Retinal pigment epithelial cell (primary cell): ENCODE measurements at regions not wholly inside any gene's neighbourhood (a gene's known extent, or its start where the extent isn't known, plus 50 kb on each side); places are given as distances from the start of the nearest gene placed in this dataset.

Experiments
- DNase-seq: peaks from one replicate; pipeline ENCODE4 v3.0.0-alpha.2; 2010; ENCODE audit warnings: low read depth
- H3K4me3 ChIP-seq: 2 replicates; pipeline ENCODE4 v1.5.1; 2011; ENCODE audit warnings: mild to moderate bottlenecking, low read length, control low read depth, moderate library complexity
- CTCF ChIP-seq: conservative IDR thresholded peaks from 2 replicates; pipeline ENCODE4 v1.5.1; 2011; ENCODE audit warnings: low read depth, low read length, control low read depth, inconsistent platforms

- no peak for TF ChIP-seq CTCF
- DNase-seq = no peak
- H3K4me3 ChIP-seq = no peak overlapping the region
Measured at GRCh38 chr6:146917979-146918378, 286.2 kb upstream of the STXBP5 start.

GRCh38 chr6:146919017-146919416, 285.2 kb upstream of the STXBP5 start:
- TF ChIP-seq CTCF = no peak
- no peak overlapping the region for H3K4me3 ChIP-seq
- no peak for DNase-seq

- no peak for DNase-seq
- TF ChIP-seq CTCF = no peak
- no peak overlapping the region for H3K4me3 ChIP-seq
Measured at GRCh38 chr6:146923205-146923833, 280.9 kb upstream of the STXBP5 start.

GRCh38 chr6:146925846-146926245, 278.4 kb upstream of the STXBP5 start:
- TF ChIP-seq CTCF = no peak
- no peak overlapping the region for H3K4me3 ChIP-seq
- no peak for DNase-seq

GRCh38 chr6:146928503-146928902, 275.7 kb upstream of the STXBP5 start:
- no peak for TF ChIP-seq CTCF

GRCh38 chr6:146931214-146931613, 273.0 kb upstream of the STXBP5 start:
- TF ChIP-seq CTCF = no peak
- no peak for DNase-seq

More at GRCh38 chr6:146928503-146928902, 275.7 kb upstream of the STXBP5 start:
- H3K4me3 ChIP-seq = no peak overlapping the region
- DNase-seq = no peak

GRCh38 chr6:146937316-146937715, 266.9 kb upstream of the STXBP5 start:
- no peak for DNase-seq
- TF ChIP-seq CTCF = no peak
- no peak overlapping the region for H3K4me3 ChIP-seq

More at GRCh38 chr6:146931214-146931613, 273.0 kb upstream of the STXBP5 start:
- no peak overlapping the region for H3K4me3 ChIP-seq
